Neural progenitor cell (in vitro differentiated cells): ENCODE measurements at regions not wholly inside any gene's neighbourhood (a gene's known extent, or its start where the extent isn't known, plus 50 kb on each side); places are given as distances from the start of the nearest gene placed in this dataset.

ENCODE experiments used
- DNase-seq: peaks from one replicate; pipeline ENCODE4 v3.0.0-alpha.2; 2016; ENCODE audit warnings: low spot score
- H2AFZ ChIP-seq: fragments of 200-600 bp; sonication (generic); replicated peaks from 2 replicates; pipeline ENCODE4 v1.6.1; 2016; ENCODE audit warnings: antibody characterized with exemption
- H3F3A ChIP-seq: fragments of 200-600 bp; sonication (generic); 2 replicates; pipeline ENCODE4 v1.6.1; 2016; ENCODE audit warnings: antibody characterized with exemption, low read depth
- H3K27ac ChIP-seq: fragments of 200-600 bp; sonication (generic); 2 replicates; pipeline ENCODE4 v1.5.1; 2016; ENCODE audit warnings: mild to moderate bottlenecking
- H3K27me3 ChIP-seq: fragments of 200-600 bp; sonication (generic); 2 replicates; pipeline ENCODE4 v1.6.1; 2016; ENCODE audit warnings: mild to moderate bottlenecking, moderate library complexity
- H3K36me3 ChIP-seq: fragments of 200-600 bp; sonication (generic); 2 replicates; pipeline ENCODE4 v1.5.1; 2016
- H3K4me1 ChIP-seq: fragments of 200-600 bp; sonication (generic); 2 replicates; pipeline ENCODE4 v1.6.1; 2016; ENCODE audit warnings: mixed run types
- H3K4me2 ChIP-seq: fragments of 200-600 bp; sonication (generic); 2 replicates; pipeline ENCODE4 v1.6.1; 2016
- H3K4me3 ChIP-seq: fragments of 200-600 bp; sonication (generic); 2 replicates; pipeline ENCODE4 v1.5.1; 2016
- H3K79me2 ChIP-seq: fragments of 200-600 bp; sonication (generic); 2 replicates; pipeline ENCODE4 v1.6.1; 2016; ENCODE audit warnings: low read depth
- H3K9ac ChIP-seq: fragments of 200-600 bp; sonication (generic); 2 replicates; pipeline ENCODE4 v1.6.1; 2016
- H3K9me3 ChIP-seq: fragments of 200-600 bp; sonication (generic); 2 replicates; pipeline ENCODE4 v1.5.1; 2016; ENCODE audit warnings: low read depth
- H4K20me1 ChIP-seq: fragments of 200-600 bp; sonication (generic); 2 replicates; pipeline ENCODE4 v1.6.1; 2016; ENCODE audit warnings: low read depth
- H3K27ac Mint-ChIP-seq: 3 replicates; pipeline ENCODE4 v1.8.0; 2021; ENCODE audit warnings: mixed read lengths
- H3K27me3 Mint-ChIP-seq: 2 replicates; pipeline ENCODE4 v1.8.0; 2022; ENCODE audit warnings: low read depth, mild to moderate bottlenecking, inconsistent platforms, moderate library complexity, mixed read lengths; ENCODE audit not compliant: insufficient read depth
- H3K36me3 Mint-ChIP-seq: 3 replicates; pipeline ENCODE4 v1.8.0; 2021; ENCODE audit warnings: mixed read lengths
- H3K4me1 Mint-ChIP-seq: 3 replicates; pipeline ENCODE4 v1.8.0; 2021; ENCODE audit warnings: mixed read lengths
- H3K4me3 Mint-ChIP-seq: 3 replicates; pipeline ENCODE4 v1.8.0; 2021; ENCODE audit warnings: mild to moderate bottlenecking, moderate library complexity, mixed read lengths
- H3K9me3 Mint-ChIP-seq: 3 replicates; pipeline ENCODE4 v1.8.0; 2020; ENCODE audit warnings: mixed read lengths
- CTCF ChIP-seq: fragments of 200-600 bp; sonication (generic); IDR thresholded peaks from 2 replicates; pipeline ENCODE4 v1.5.1; 2017; ENCODE audit warnings: antibody characterized with exemption, mild to moderate bottlenecking
- EZH2 ChIP-seq: fragments of 200-600 bp; sonication (generic); IDR thresholded peaks from 2 replicates; pipeline ENCODE4 v1.6.1; 2017; ENCODE audit warnings: antibody characterized with exemption, mild to moderate bottlenecking, moderate library complexity
- EZH2phosphoT487 ChIP-seq: fragments of 200-600 bp; sonication (generic); IDR thresholded peaks from 2 replicates; pipeline ENCODE4 v1.6.1; 2017; ENCODE audit warnings: antibody characterized with exemption

- Mint-ChIP-seq H3K27ac (no peak overlapping the region), H3K4me1 (no peaks in the 10 kb centered on the region), H3K27me3 (peaks cover 2% of the 10 kb centered on the region), H3K9me3 (peaks cover 3% of the 10 kb centered on the region), H3K36me3 (no peaks in the 10 kb centered on the region), H3K4me3 (no peak overlapping the region)
- H3K27me3 ChIP-seq: no peaks in the 10 kb centered on the region
- H3K4me3 ChIP-seq: no peak overlapping the region
- no peaks in the 10 kb centered on the region for H4K20me1 ChIP-seq
- H3K9ac ChIP-seq: no peak overlapping the region
- no peak overlapping the region for H3K27ac ChIP-seq
- H3K9me3 ChIP-seq: no peaks in the 10 kb centered on the region
- H3K36me3 ChIP-seq: no peaks in the 10 kb centered on the region
- no peak for DNase-seq
- H3K4me1 ChIP-seq: no peaks in the 10 kb centered on the region
- TF ChIP-seq EZH2phosphoT487: no peak
- no peak for TF ChIP-seq EZH2
- TF ChIP-seq CTCF: no peak
- H3K4me2 ChIP-seq: no peak overlapping the region
- no peaks in the 10 kb centered on the region for H3F3A ChIP-seq
- no peak overlapping the region for H2AFZ ChIP-seq
- no peaks in the 10 kb centered on the region for H3K79me2 ChIP-seq
Observed at GRCh38 chr16:65334081-65334480, 212.2 kb upstream of the CDH11 start.

- H3K36me3 ChIP-seq: no peaks in the 10 kb centered on the region
- H2AFZ ChIP-seq: no peak overlapping the region
- Mint-ChIP-seq H3K9me3 (peaks cover 3% of the 10 kb centered on the region), H3K27me3 (peaks cover 2% of the 10 kb centered on the region), H3K27ac (no peak overlapping the region), H3K4me1 (no peaks in the 10 kb centered on the region), H3K36me3 (no peaks in the 10 kb centered on the region), H3K4me3 (no peak overlapping the region)
- no peak overlapping the region for H3K4me2 ChIP-seq
- no peaks in the 10 kb centered on the region for H3K27me3 ChIP-seq
- no peaks in the 10 kb centered on the region for H3K9me3 ChIP-seq
- H3K4me3 ChIP-seq: no peak overlapping the region
- TF ChIP-seq CTCF: no peak
- TF ChIP-seq EZH2phosphoT487: no peak
- no peak for TF ChIP-seq EZH2
- no peaks in the 10 kb centered on the region for H3F3A ChIP-seq
- DNase-seq: no peak
- no peaks in the 10 kb centered on the region for H4K20me1 ChIP-seq
- H3K4me1 ChIP-seq: no peaks in the 10 kb centered on the region
- no peaks in the 10 kb centered on the region for H3K79me2 ChIP-seq
- H3K27ac ChIP-seq: no peak overlapping the region
- no peak overlapping the region for H3K9ac ChIP-seq
Observed at GRCh38 chr16:65333283-65333682, 211.4 kb upstream of the CDH11 start.

GRCh38 chr16:65327346-65327745 lies 205.5 kb upstream of the CDH11 start:
- peaks cover 3% of the 10 kb centered on the region for H3K9me3 Mint-ChIP-seq

More at GRCh38 chr16:65327346-65327745, 205.5 kb upstream of the CDH11 start:
- no peak overlapping the region for H2AFZ ChIP-seq
- no peaks in the 10 kb centered on the region for H4K20me1 ChIP-seq
- no peak overlapping the region for H3K27ac ChIP-seq
- Mint-ChIP-seq H3K27me3 (peaks cover 3% of the 10 kb centered on the region), H3K36me3 (no peaks in the 10 kb centered on the region), H3K27ac (no peak overlapping the region), H3K4me3 (no peak overlapping the region), H3K4me1 (no peaks in the 10 kb centered on the region)
- H3F3A ChIP-seq: no peaks in the 10 kb centered on the region
- no peaks in the 10 kb centered on the region for H3K36me3 ChIP-seq
- H3K79me2 ChIP-seq: no peaks in the 10 kb centered on the region
- H3K9me3 ChIP-seq: no peaks in the 10 kb centered on the region
- DNase-seq: no peak
- TF ChIP-seq EZH2 (no peak), CTCF (no peak), EZH2phosphoT487 (no peak)
- H3K9ac ChIP-seq: no peak overlapping the region
- no peak overlapping the region for H3K4me3 ChIP-seq
- no peak overlapping the region for H3K4me2 ChIP-seq
- H3K27me3 ChIP-seq: no peaks in the 10 kb centered on the region
- H3K4me1 ChIP-seq: no peaks in the 10 kb centered on the region
